NCI-H345 treated with DMSO at 0.1 percent for 48 hours (cell line): ENCODE measurements at regions not wholly inside any gene's neighbourhood (a gene's known extent, or its start where the extent isn't known, plus 50 kb on each side); places are given as distances from the start of the nearest gene placed in this dataset.

Source experiments
- DNase-seq: peaks from one replicate; lab custom pipeline; 2025; ENCODE audit not compliant: unreplicated experiment; lab: John Stamatoyannopoulos, UW

GRCh38 chr13:53466576-53466975 lies 438.0 kb downstream of the OLFM4 start:
- no peak for DNase-seq

GRCh38 chr13:53473397-53473796 lies 444.8 kb downstream of the OLFM4 start:
- DNase-seq = no peak

- no peak for DNase-seq
These were observed 446.3 kb downstream of the OLFM4 start for GRCh38 chr13:53474878-53475277.

GRCh38 chr13:53490752-53491151 lies 462.1 kb downstream of the OLFM4 start:
- no peak for DNase-seq

- DNase-seq = no peak
These were observed 465.8 kb downstream of the OLFM4 start for GRCh38 chr13:53494406-53494805.

- peak; percentile 19 for DNase-seq
These were observed 471.0 kb downstream of the OLFM4 start for GRCh38 chr13:53499576-53500133.

- DNase-seq = no peak
These were observed 472.8 kb downstream of the OLFM4 start for GRCh38 chr13:53501387-53501786.

- DNase-seq = no peak
These were observed 479.1 kb downstream of the OLFM4 start for GRCh38 chr13:53507741-53508140.

- no peak for DNase-seq
These were observed 484.0 kb downstream of the OLFM4 start for GRCh38 chr13:53512635-53513034.

- DNase-seq = no peak
These were observed 484.6 kb downstream of the OLFM4 start for GRCh38 chr13:53513226-53513625.

- DNase-seq = no peak
These were observed 491.5 kb downstream of the OLFM4 start for GRCh38 chr13:53520132-53520531.

- no peak for DNase-seq
These were observed 493.4 kb downstream of the OLFM4 start for GRCh38 chr13:53522034-53522433.

GRCh38 chr13:53537586-53537985 lies 509.0 kb downstream of the OLFM4 start:
- DNase-seq = no peak

- no peak for DNase-seq
These were observed 516.8 kb downstream of the OLFM4 start for GRCh38 chr13:53545340-53545941.

GRCh38 chr13:53560556-53560955 lies 531.9 kb downstream of the OLFM4 start:
- DNase-seq = no peak

GRCh38 chr13:53562419-53562818 lies 533.8 kb downstream of the OLFM4 start:
- no peak for DNase-seq

- no peak for DNase-seq
These were observed 539.9 kb downstream of the OLFM4 start for GRCh38 chr13:53568491-53568890.

- no peak for DNase-seq
These were observed 540.8 kb downstream of the OLFM4 start for GRCh38 chr13:53569453-53569852.

GRCh38 chr13:53601113-53601512 lies 572.5 kb downstream of the OLFM4 start:
- no peak for DNase-seq

- DNase-seq = no peak
These were observed 576.7 kb downstream of the OLFM4 start for GRCh38 chr13:53605326-53605725.

GRCh38 chr13:53612200-53612599 lies 583.6 kb downstream of the OLFM4 start:
- no peak for DNase-seq

- DNase-seq = no peak
These were observed 593.8 kb downstream of the OLFM4 start for GRCh38 chr13:53622456-53622855.

- no peak for DNase-seq
These were observed 594.5 kb downstream of the OLFM4 start for GRCh38 chr13:53623146-53623545.
